Neural progenitor cell (in vitro differentiated cells): ENCODE measurements at regions not wholly inside any gene's neighbourhood (a gene's known extent, or its start where the extent isn't known, plus 50 kb on each side); places are given as distances from the start of the nearest gene placed in this dataset.

Experiments used
- DNase-seq: peaks from one replicate; pipeline ENCODE4 v3.0.0-alpha.2; 2016; ENCODE audit warnings: low spot score
- H2AFZ ChIP-seq: fragments of 200-600 bp; sonication (generic); replicated peaks from 2 replicates; pipeline ENCODE4 v1.6.1; 2016; ENCODE audit warnings: antibody characterized with exemption
- H3F3A ChIP-seq: fragments of 200-600 bp; sonication (generic); 2 replicates; pipeline ENCODE4 v1.6.1; 2016; ENCODE audit warnings: antibody characterized with exemption, low read depth
- H3K27ac ChIP-seq: fragments of 200-600 bp; sonication (generic); 2 replicates; pipeline ENCODE4 v1.5.1; 2016; ENCODE audit warnings: mild to moderate bottlenecking
- H3K27me3 ChIP-seq: fragments of 200-600 bp; sonication (generic); 2 replicates; pipeline ENCODE4 v1.6.1; 2016; ENCODE audit warnings: mild to moderate bottlenecking, moderate library complexity
- H3K36me3 ChIP-seq: fragments of 200-600 bp; sonication (generic); 2 replicates; pipeline ENCODE4 v1.5.1; 2016
- H3K4me1 ChIP-seq: fragments of 200-600 bp; sonication (generic); 2 replicates; pipeline ENCODE4 v1.6.1; 2016; ENCODE audit warnings: mixed run types
- H3K4me2 ChIP-seq: fragments of 200-600 bp; sonication (generic); 2 replicates; pipeline ENCODE4 v1.6.1; 2016
- H3K4me3 ChIP-seq: fragments of 200-600 bp; sonication (generic); 2 replicates; pipeline ENCODE4 v1.5.1; 2016
- H3K79me2 ChIP-seq: fragments of 200-600 bp; sonication (generic); 2 replicates; pipeline ENCODE4 v1.6.1; 2016; ENCODE audit warnings: low read depth
- H3K9ac ChIP-seq: fragments of 200-600 bp; sonication (generic); 2 replicates; pipeline ENCODE4 v1.6.1; 2016
- H3K9me3 ChIP-seq: fragments of 200-600 bp; sonication (generic); 2 replicates; pipeline ENCODE4 v1.5.1; 2016; ENCODE audit warnings: low read depth
- H4K20me1 ChIP-seq: fragments of 200-600 bp; sonication (generic); 2 replicates; pipeline ENCODE4 v1.6.1; 2016; ENCODE audit warnings: low read depth
- H3K27ac Mint-ChIP-seq: 3 replicates; pipeline ENCODE4 v1.8.0; 2021; ENCODE audit warnings: mixed read lengths
- H3K27me3 Mint-ChIP-seq: 2 replicates; pipeline ENCODE4 v1.8.0; 2022; ENCODE audit warnings: low read depth, mild to moderate bottlenecking, inconsistent platforms, moderate library complexity, mixed read lengths; ENCODE audit not compliant: insufficient read depth
- H3K36me3 Mint-ChIP-seq: 3 replicates; pipeline ENCODE4 v1.8.0; 2021; ENCODE audit warnings: mixed read lengths
- H3K4me1 Mint-ChIP-seq: 3 replicates; pipeline ENCODE4 v1.8.0; 2021; ENCODE audit warnings: mixed read lengths
- H3K4me3 Mint-ChIP-seq: 3 replicates; pipeline ENCODE4 v1.8.0; 2021; ENCODE audit warnings: mild to moderate bottlenecking, moderate library complexity, mixed read lengths
- H3K9me3 Mint-ChIP-seq: 3 replicates; pipeline ENCODE4 v1.8.0; 2020; ENCODE audit warnings: mixed read lengths
- CTCF ChIP-seq: fragments of 200-600 bp; sonication (generic); IDR thresholded peaks from 2 replicates; pipeline ENCODE4 v1.5.1; 2017; ENCODE audit warnings: antibody characterized with exemption, mild to moderate bottlenecking
- EZH2 ChIP-seq: fragments of 200-600 bp; sonication (generic); IDR thresholded peaks from 2 replicates; pipeline ENCODE4 v1.6.1; 2017; ENCODE audit warnings: antibody characterized with exemption, mild to moderate bottlenecking, moderate library complexity
- EZH2phosphoT487 ChIP-seq: fragments of 200-600 bp; sonication (generic); IDR thresholded peaks from 2 replicates; pipeline ENCODE4 v1.6.1; 2017; ENCODE audit warnings: antibody characterized with exemption

GRCh38 chr4:124061413-124061812 lies 651.1 kb downstream of the ANKRD50 start:
- no peaks in the 10 kb centered on the region for H3F3A ChIP-seq
- Mint-ChIP-seq H3K4me1 (peaks cover 8% of the 10 kb centered on the region), H3K4me3 (no peak overlapping the region), H3K9me3 (peaks cover 9% of the 10 kb centered on the region), H3K27ac (no peak overlapping the region), H3K27me3 (peaks cover 2% of the 10 kb centered on the region), H3K36me3 (no peaks in the 10 kb centered on the region)
- H2AFZ ChIP-seq: no peak overlapping the region
- H3K4me1 ChIP-seq: peaks cover 10% of the 10 kb centered on the region
- no peaks in the 10 kb centered on the region for H4K20me1 ChIP-seq
- DNase-seq: no peak
- H3K9ac ChIP-seq: no peak overlapping the region
- no peaks in the 10 kb centered on the region for H3K9me3 ChIP-seq
- no peak overlapping the region for H3K4me3 ChIP-seq
- no peaks in the 10 kb centered on the region for H3K36me3 ChIP-seq
- no peaks in the 10 kb centered on the region for H3K27me3 ChIP-seq
- H3K4me2 ChIP-seq: no peak overlapping the region
- H3K27ac ChIP-seq: no peak overlapping the region
- H3K79me2 ChIP-seq: no peaks in the 10 kb centered on the region
- TF ChIP-seq EZH2phosphoT487: no peak
- no peak for TF ChIP-seq EZH2
- TF ChIP-seq CTCF: no peak

- H3K79me2 ChIP-seq: no peaks in the 10 kb centered on the region
- peak overlapping the region; percentile 13 for H2AFZ ChIP-seq
- no peak for DNase-seq
- no peak for TF ChIP-seq EZH2
- no peak for TF ChIP-seq EZH2phosphoT487
- no peak for TF ChIP-seq CTCF
- no peak overlapping the region for H3K9ac ChIP-seq
- H3K27me3 Mint-ChIP-seq: peaks cover 4% of the 10 kb centered on the region
- H3K9me3 Mint-ChIP-seq: peaks cover 20% of the 10 kb centered on the region
- H3F3A ChIP-seq: no peaks in the 10 kb centered on the region
- H3K36me3 Mint-ChIP-seq: no peaks in the 10 kb centered on the region
- no peak overlapping the region for H3K27ac Mint-ChIP-seq
- H3K4me3 ChIP-seq: no peak overlapping the region
- no peak overlapping the region for H3K4me2 ChIP-seq
- peaks cover 4% of the 10 kb centered on the region for H3K4me1 Mint-ChIP-seq
- H3K9me3 ChIP-seq: peaks cover 2% of the 10 kb centered on the region
- no peak overlapping the region for H3K4me3 Mint-ChIP-seq
- no peaks in the 10 kb centered on the region for H3K27me3 ChIP-seq
- H3K36me3 ChIP-seq: no peaks in the 10 kb centered on the region
- H3K27ac ChIP-seq: no peak overlapping the region
- H4K20me1 ChIP-seq: no peaks in the 10 kb centered on the region
- H3K4me1 ChIP-seq: peaks cover 10% of the 10 kb centered on the region
Measured at GRCh38 chr4:124065422-124065821, 647.1 kb downstream of the ANKRD50 start.

- Mint-ChIP-seq H3K9me3 (peaks cover 25% of the 10 kb centered on the region), H3K36me3 (peaks cover 2% of the 10 kb centered on the region), H3K4me3 (no peak overlapping the region), H3K27ac (no peak overlapping the region), H3K27me3 (peaks cover 4% of the 10 kb centered on the region), H3K4me1 (no peaks in the 10 kb centered on the region)
- no peaks in the 10 kb centered on the region for H3K79me2 ChIP-seq
- no peak overlapping the region for H3K9ac ChIP-seq
- H3K27me3 ChIP-seq: no peaks in the 10 kb centered on the region
- no peaks in the 10 kb centered on the region for H3F3A ChIP-seq
- H3K4me3 ChIP-seq: no peak overlapping the region
- peaks cover 10% of the 10 kb centered on the region for H3K4me1 ChIP-seq
- peaks cover 7% of the 10 kb centered on the region for H3K9me3 ChIP-seq
- no peak overlapping the region for H3K4me2 ChIP-seq
- TF ChIP-seq EZH2 (no peak), CTCF (no peak), EZH2phosphoT487 (no peak)
- no peaks in the 10 kb centered on the region for H3K36me3 ChIP-seq
- no peaks in the 10 kb centered on the region for H4K20me1 ChIP-seq
- H2AFZ ChIP-seq: no peak overlapping the region
- no peak for DNase-seq
- no peak overlapping the region for H3K27ac ChIP-seq
Measured at GRCh38 chr4:124065936-124066335, 646.6 kb downstream of the ANKRD50 start.

- H3K36me3 Mint-ChIP-seq: peaks cover 3% of the 10 kb centered on the region
- H3K4me3 ChIP-seq: no peak overlapping the region
- peaks cover 9% of the 10 kb centered on the region for H3K9me3 ChIP-seq
- no peak for TF ChIP-seq EZH2phosphoT487
- TF ChIP-seq CTCF: no peak
- no peak for TF ChIP-seq EZH2
- H3K27ac ChIP-seq: no peak overlapping the region
- no peak overlapping the region for H3K4me2 ChIP-seq
- no peaks in the 10 kb centered on the region for H3K27me3 ChIP-seq
- no peak overlapping the region for H2AFZ ChIP-seq
- H3K27me3 Mint-ChIP-seq: peaks cover 4% of the 10 kb centered on the region
- H3K79me2 ChIP-seq: no peaks in the 10 kb centered on the region
- H3K36me3 ChIP-seq: no peaks in the 10 kb centered on the region
- no peak overlapping the region for H3K4me3 Mint-ChIP-seq
- DNase-seq: no peak
- H3K27ac Mint-ChIP-seq: no peak overlapping the region
- no peaks in the 10 kb centered on the region for H3K4me1 Mint-ChIP-seq
- H3F3A ChIP-seq: no peaks in the 10 kb centered on the region
- H3K4me1 ChIP-seq: peaks cover 10% of the 10 kb centered on the region
- H3K9ac ChIP-seq: no peak overlapping the region
- no peaks in the 10 kb centered on the region for H4K20me1 ChIP-seq
- peaks cover 31% of the 10 kb centered on the region for H3K9me3 Mint-ChIP-seq
Measured at GRCh38 chr4:124066595-124066994, 645.9 kb downstream of the ANKRD50 start.
